ENCODE measurements at regions not wholly inside any gene's neighbourhood (a gene's known extent, or its start where the extent isn't known, plus 50 kb on each side); places are given as distances from the start of the nearest gene placed in this dataset.

DNA sequence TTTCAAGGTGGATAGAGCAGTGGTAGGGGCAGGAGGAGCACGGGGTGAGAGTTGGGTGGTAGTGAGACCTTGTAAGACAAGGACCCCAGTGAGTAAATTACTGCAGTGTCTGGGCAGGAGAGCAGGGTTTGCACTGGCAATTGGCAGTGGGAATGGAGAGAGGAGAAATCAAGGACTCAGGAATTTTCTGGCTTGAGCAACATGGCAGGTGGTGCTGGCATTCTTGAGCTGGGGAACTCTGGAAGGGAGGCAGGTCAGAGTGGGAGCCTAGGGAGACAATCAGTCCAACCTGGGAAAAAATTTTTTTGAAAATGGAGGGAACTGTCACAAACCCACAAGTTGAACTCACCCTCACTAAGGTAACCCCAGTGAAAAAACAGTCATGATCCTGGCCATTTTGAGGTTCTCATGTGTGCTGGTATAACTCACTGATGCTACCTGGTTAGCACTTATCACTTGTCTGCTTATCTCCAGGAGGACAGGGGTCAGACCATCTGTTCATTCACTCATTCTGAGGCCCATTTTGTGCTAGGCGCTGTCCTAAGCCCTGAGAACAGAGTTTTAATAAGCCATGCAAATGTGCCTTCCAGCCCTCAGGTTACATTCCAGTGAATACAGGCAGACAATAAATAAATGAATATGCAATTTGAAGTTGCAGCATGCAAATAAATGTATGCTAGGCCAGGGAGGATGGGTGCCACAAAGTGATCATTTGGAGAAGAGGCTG lies 92.2 kb upstream of the SEC11C start:
- TF ChIP-seq CTCF (IDR thresholded peaks at IDR 0.05) (no peak), POLR2AphosphoS5 (IDR thresholded peaks at IDR 0.05) (no peak), POLR2A (IDR thresholded peaks at IDR 0.05) (no peak)
